OCI-LY3 (cell line): ENCODE measurements at regions not wholly inside any gene's neighbourhood (a gene's known extent, or its start where the extent isn't known, plus 50 kb on each side); places are given as distances from the start of the nearest gene placed in this dataset.

ENCODE experiments used
- H2AFZ ChIP-seq: fragments of 200-600, 300-600 bp; shearing (Covaris generic); 2 replicates; pipeline ENCODE4 v1.6.0; 2014; ENCODE audit warnings: antibody characterized with exemption, low read depth, low read length
- H3K27ac ChIP-seq: fragments of 200-600, 300-600 bp; sonication (generic); 2 replicates; pipeline ENCODE4 v1.5.1; 2014; ENCODE audit warnings: mild to moderate bottlenecking, low read length, moderate library complexity, mixed read lengths
- H3K27me3 ChIP-seq: fragments of 200-600, 300-600 bp; sonication (generic); 2 replicates; pipeline ENCODE4 v1.6.1; 2014; ENCODE audit warnings: low read depth, low read length, mixed read lengths
- H3K36me3 ChIP-seq: fragments of 200-600, 300-600 bp; sonication (generic); replicated peaks from 2 replicates; pipeline ENCODE3; 2014; ENCODE audit warnings: low read depth, low read length, mixed read lengths
- H3K4me1 ChIP-seq: fragments of 300-600, 200-600 bp; sonication (generic); 2 replicates; pipeline ENCODE4 v1.6.1; 2014; ENCODE audit warnings: low read length, mixed read lengths
- H3K4me2 ChIP-seq: fragments of 200-600, 300-600 bp; sonication (generic); 2 replicates; pipeline ENCODE4 v1.6.1; 2014; ENCODE audit warnings: low read length, mixed read lengths
- H3K4me3 ChIP-seq: fragments of 300-600, 200-600 bp; sonication (generic); 2 replicates; pipeline ENCODE4 v1.5.1; 2014; ENCODE audit warnings: antibody characterized with exemption, mild to moderate bottlenecking, low read length, moderate library complexity
- H3K79me2 ChIP-seq: fragments of 300-600, 200-600 bp; shearing (Covaris generic); 2 replicates; pipeline ENCODE4 v1.6.1; 2014; ENCODE audit warnings: mild to moderate bottlenecking, low read length, mixed read lengths
- H3K9ac ChIP-seq: fragments of 300-600, 200-600 bp; shearing (Covaris generic); 2 replicates; pipeline ENCODE4 v1.6.0; 2014; ENCODE audit warnings: mild to moderate bottlenecking, low read length, moderate library complexity
- H3K9me3 ChIP-seq: fragments of 200-600, 300-600 bp; shearing (Covaris generic); 2 replicates; pipeline ENCODE4 v1.6.1; 2014; ENCODE audit warnings: low read length, mixed read lengths; ENCODE audit not compliant: insufficient read depth
- H4K20me1 ChIP-seq: fragments of 200-600, 300-600 bp; sonication (generic); 2 replicates; pipeline ENCODE4 v1.6.1; 2016; ENCODE audit warnings: low read length, mixed read lengths; ENCODE audit not compliant: insufficient read depth
- CTCF ChIP-seq: fragments of 200-600, 300-600 bp; sonication (generic); IDR thresholded peaks from 2 replicates; pipeline ENCODE4 v1.5.1; 2014; ENCODE audit warnings: antibody characterized with exemption, low read length, low read depth
- EZH2phosphoT487 ChIP-seq: fragments of 200-600 bp; shearing (Covaris generic); IDR thresholded peaks from 2 replicates; pipeline ENCODE4 v1.6.1; 2018; ENCODE audit warnings: antibody characterized with exemption, mixed run types, low read depth

GRCh38 chr14:83799233-83799632 is 1730.7 kb upstream of the FLRT2 start:
- no peak overlapping the region for H2AFZ ChIP-seq
- H3K4me2 ChIP-seq, result no peak overlapping the region
- H3K36me3 ChIP-seq, result no peaks in the 10 kb centered on the region
- TF ChIP-seq CTCF (no peak), EZH2phosphoT487 (no peak)
- no peak overlapping the region for H3K4me3 ChIP-seq
- H4K20me1 ChIP-seq, result no peaks in the 10 kb centered on the region
- no peaks in the 10 kb centered on the region for H3K27me3 ChIP-seq
- H3K27ac ChIP-seq, result no peak overlapping the region
- H3K9ac ChIP-seq, result no peak overlapping the region
- no peaks in the 10 kb centered on the region for H3K79me2 ChIP-seq
- no peaks in the 10 kb centered on the region for H3K9me3 ChIP-seq
- no peaks in the 10 kb centered on the region for H3K4me1 ChIP-seq

GRCh38 chr14:83814896-83815295 is 1715.0 kb upstream of the FLRT2 start:
- Histone ChIP-seq H3K27ac (no peak overlapping the region), H4K20me1 (no peaks in the 10 kb centered on the region), H3K4me2 (no peak overlapping the region)

GRCh38 chr14:83816761-83817160 is 1713.2 kb upstream of the FLRT2 start:
- H3K36me3 ChIP-seq, result no peaks in the 10 kb centered on the region
- H4K20me1 ChIP-seq, result no peaks in the 10 kb centered on the region
- H3K4me2 ChIP-seq, result no peak overlapping the region
- H3K27me3 ChIP-seq, result no peaks in the 10 kb centered on the region
- no peak overlapping the region for H3K4me3 ChIP-seq
- H3K4me1 ChIP-seq, result no peaks in the 10 kb centered on the region
- no peaks in the 10 kb centered on the region for H3K9me3 ChIP-seq
- no peak overlapping the region for H2AFZ ChIP-seq
- no peak overlapping the region for H3K9ac ChIP-seq
- no peak for TF ChIP-seq EZH2phosphoT487
- TF ChIP-seq CTCF, result no peak
- no peaks in the 10 kb centered on the region for H3K79me2 ChIP-seq
- no peak overlapping the region for H3K27ac ChIP-seq

More at GRCh38 chr14:83814896-83815295, 1715.0 kb upstream of the FLRT2 start:
- Histone ChIP-seq H3K9ac (no peak overlapping the region), H3K4me3 (no peak overlapping the region), H2AFZ (no peak overlapping the region), H3K36me3 (no peaks in the 10 kb centered on the region), H3K4me1 (no peaks in the 10 kb centered on the region), H3K27me3 (no peaks in the 10 kb centered on the region), H3K9me3 (no peaks in the 10 kb centered on the region), H3K79me2 (no peaks in the 10 kb centered on the region)
- TF ChIP-seq CTCF (no peak), EZH2phosphoT487 (no peak)

GRCh38 chr14:83825843-83826242 is 1704.1 kb upstream of the FLRT2 start:
- Histone ChIP-seq H3K27ac (no peak overlapping the region), H3K4me3 (no peak overlapping the region), H3K9me3 (no peaks in the 10 kb centered on the region), H3K4me2 (no peak overlapping the region), H3K9ac (no peak overlapping the region), H3K4me1 (no peaks in the 10 kb centered on the region), H4K20me1 (no peaks in the 10 kb centered on the region), H2AFZ (no peak overlapping the region), H3K27me3 (no peaks in the 10 kb centered on the region), H3K79me2 (no peaks in the 10 kb centered on the region), H3K36me3 (no peaks in the 10 kb centered on the region)
- TF ChIP-seq CTCF (no peak), EZH2phosphoT487 (no peak)
